ENCODE measurements at regions not wholly inside any gene's neighbourhood (a gene's known extent, or its start where the extent isn't known, plus 50 kb on each side); places are given as distances from the start of the nearest gene placed in this dataset.

DNA sequence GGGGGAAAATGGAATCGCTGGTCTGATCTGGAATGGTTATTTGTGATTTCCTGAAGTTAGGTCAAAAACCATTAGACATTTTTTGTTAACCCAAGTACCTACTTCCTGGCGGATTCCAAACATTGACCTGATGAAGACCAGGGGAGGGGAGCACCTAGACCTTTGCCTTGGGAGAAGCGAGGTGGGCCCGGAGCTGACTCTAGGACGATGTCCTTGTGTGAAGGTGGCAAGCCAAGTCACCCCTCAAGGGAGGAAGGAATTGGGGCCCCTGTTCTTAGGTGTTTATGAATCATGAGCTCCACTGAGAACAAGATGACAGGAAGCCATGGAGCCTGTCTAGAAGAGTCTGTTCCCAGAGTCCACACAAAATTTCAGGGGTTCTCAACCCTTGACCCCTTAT lies 204.9 kb upstream of the FOXF1 start:
- H3K36me3 ChIP-seq, result no peaks in the 10 kb centered on the region
- no peaks in the 10 kb centered on the region for H3K4me1 ChIP-seq (ENCODE audit: control insufficient read depth in 1 of 2, insufficient read depth in 1 of 2, low read depth in 1 of 2, low read length in 1 of 2)
- H3K27ac ChIP-seq, result no peak overlapping the region
- no peak overlapping the region for H3K4me3 ChIP-seq (ENCODE audit: low read depth in 1 of 2, low read length in 1 of 2)
- TF ChIP-seq, protein P1, sequence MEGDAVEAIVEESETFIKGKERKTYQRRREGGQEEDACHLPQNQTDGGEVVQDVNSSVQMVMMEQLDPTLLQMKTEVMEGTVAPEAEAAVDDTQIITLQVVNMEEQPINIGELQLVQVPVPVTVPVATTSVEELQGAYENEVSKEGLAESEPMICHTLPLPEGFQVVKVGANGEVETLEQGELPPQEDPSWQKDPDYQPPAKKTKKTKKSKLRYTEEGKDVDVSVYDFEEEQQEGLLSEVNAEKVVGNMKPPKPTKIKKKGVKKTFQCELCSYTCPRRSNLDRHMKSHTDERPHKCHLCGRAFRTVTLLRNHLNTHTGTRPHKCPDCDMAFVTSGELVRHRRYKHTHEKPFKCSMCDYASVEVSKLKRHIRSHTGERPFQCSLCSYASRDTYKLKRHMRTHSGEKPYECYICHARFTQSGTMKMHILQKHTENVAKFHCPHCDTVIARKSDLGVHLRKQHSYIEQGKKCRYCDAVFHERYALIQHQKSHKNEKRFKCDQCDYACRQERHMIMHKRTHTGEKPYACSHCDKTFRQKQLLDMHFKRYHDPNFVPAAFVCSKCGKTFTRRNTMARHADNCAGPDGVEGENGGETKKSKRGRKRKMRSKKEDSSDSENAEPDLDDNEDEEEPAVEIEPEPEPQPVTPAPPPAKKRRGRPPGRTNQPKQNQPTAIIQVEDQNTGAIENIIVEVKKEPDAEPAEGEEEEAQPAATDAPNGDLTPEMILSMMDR (IDR thresholded peaks at IDR 0.05), result no peak
- H3K27me3 ChIP-seq, result peaks cover 40% of the 10 kb centered on the region
- H3K9me3 ChIP-seq, result no peaks in the 10 kb centered on the region

DNA sequence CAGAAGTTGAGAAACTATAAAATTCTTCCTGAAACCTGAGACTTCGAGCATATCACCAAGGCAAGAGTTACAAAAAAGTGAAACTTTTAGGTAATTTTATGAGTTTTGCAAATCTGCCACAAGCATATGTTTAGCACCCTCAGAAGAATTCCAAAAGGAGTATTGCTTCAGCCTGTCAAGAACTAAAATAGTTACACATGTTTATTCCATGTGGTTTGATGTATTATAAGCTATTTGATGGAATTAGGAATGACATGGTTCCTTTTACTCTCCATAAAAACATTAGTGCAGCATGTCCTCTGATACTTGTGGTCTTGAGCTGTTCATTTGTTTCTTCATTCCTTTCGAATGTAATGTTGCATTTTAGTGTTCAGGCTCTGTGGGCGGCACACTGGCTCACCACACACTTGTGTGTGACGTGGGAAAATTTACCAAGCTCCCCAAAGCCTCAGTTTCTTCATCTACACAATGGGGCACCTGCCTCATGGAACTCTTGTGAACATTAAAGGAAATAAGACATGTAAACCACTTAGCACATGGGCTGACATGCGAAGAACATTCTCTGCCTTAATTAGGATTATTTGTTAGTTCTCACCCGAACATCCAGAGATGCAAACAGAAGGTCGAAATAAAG lies 204.2 kb upstream of the FOXF1 start:
- no peaks in the 10 kb centered on the region for H3K36me3 ChIP-seq
- no peak overlapping the region for H3K4me3 ChIP-seq (ENCODE audit: low read depth in 1 of 2, low read length in 1 of 2)
- TF ChIP-seq, protein P1 (IDR thresholded peaks at IDR 0.05), result no peak
- no peaks in the 10 kb centered on the region for H3K9me3 ChIP-seq
- H3K4me1 ChIP-seq (ENCODE audit: control insufficient read depth in 1 of 2, insufficient read depth in 1 of 2, low read depth in 1 of 2, low read length in 1 of 2), result no peaks in the 10 kb centered on the region
- H3K27me3 ChIP-seq, result peaks cover 34% of the 10 kb centered on the region
- H3K27ac ChIP-seq, result no peak overlapping the region

DNA sequence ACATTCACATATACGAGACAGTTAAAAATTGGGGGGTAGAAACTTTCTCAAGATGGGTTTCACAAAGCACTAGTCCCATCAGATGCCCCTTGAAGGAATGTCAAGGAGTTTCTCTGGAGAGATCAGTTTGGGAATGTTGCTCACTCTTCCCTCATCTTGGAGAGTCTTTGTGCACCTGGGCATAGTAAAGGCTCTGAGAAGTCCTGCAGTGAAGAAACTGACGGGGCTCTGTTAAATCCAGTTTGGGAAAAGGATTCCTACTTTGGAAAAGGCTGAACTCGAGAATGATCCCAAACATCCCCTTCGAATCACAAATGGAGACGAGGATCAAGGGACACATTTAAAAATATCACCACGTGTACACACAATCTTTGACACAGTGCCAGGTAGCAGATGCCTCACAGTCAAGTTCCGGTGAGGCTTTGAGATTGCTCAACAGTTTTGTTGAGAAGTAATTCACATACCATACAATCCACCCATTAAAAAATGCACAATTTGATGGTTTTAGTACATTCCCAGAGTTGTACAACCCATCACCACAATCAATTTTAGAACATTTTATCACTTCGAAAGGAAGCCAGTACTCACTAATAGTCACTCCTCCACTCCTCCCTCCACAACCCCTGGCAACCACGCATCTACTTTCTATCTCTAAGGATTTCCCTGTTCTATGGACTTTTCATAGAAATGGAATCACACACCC lies 203.4 kb upstream of the FOXF1 start:
- H3K27ac ChIP-seq, result no peak overlapping the region
- H3K9me3 ChIP-seq, result no peaks in the 10 kb centered on the region
- no peaks in the 10 kb centered on the region for H3K36me3 ChIP-seq
- TF ChIP-seq, protein P1 (IDR thresholded peaks at IDR 0.05), result no peak
- H3K4me1 ChIP-seq (ENCODE audit: control insufficient read depth in 1 of 2, insufficient read depth in 1 of 2, low read depth in 1 of 2, low read length in 1 of 2), result no peaks in the 10 kb centered on the region
- no peak overlapping the region for H3K4me3 ChIP-seq (ENCODE audit: low read depth in 1 of 2, low read length in 1 of 2)
- H3K27me3 ChIP-seq, result peaks cover 25% of the 10 kb centered on the region

DNA sequence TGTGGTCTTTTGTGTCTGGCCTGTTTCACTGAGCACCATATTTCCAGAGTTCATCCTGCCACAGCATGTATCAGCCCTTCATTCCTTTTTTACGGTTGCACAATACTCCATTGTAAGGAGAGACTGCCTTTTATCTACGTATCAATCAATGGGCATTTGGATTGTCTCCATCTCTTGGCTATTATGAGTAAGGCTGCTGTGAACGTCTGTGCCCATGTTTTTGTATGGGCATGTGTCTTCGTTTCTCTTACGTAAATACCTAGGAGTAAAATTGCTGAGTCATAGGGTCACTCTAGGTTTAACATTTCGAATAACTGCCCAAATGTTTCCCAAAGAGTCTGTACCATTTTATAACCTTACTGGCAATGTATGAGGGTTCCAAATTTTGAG lies 202.8 kb upstream of the FOXF1 start:
- Histone ChIP-seq H3K4me3 (ENCODE audit: low read depth in 1 of 2, low read length in 1 of 2) (no peak overlapping the region), H3K36me3 (no peaks in the 10 kb centered on the region), H3K4me1 (ENCODE audit: control insufficient read depth in 1 of 2, insufficient read depth in 1 of 2, low read depth in 1 of 2, low read length in 1 of 2) (no peaks in the 10 kb centered on the region), H3K9me3 (no peaks in the 10 kb centered on the region), H3K27ac (no peak overlapping the region), H3K27me3 (peaks cover 20% of the 10 kb centered on the region)
- TF ChIP-seq, protein P1 (IDR thresholded peaks at IDR 0.05), result no peak

DNA sequence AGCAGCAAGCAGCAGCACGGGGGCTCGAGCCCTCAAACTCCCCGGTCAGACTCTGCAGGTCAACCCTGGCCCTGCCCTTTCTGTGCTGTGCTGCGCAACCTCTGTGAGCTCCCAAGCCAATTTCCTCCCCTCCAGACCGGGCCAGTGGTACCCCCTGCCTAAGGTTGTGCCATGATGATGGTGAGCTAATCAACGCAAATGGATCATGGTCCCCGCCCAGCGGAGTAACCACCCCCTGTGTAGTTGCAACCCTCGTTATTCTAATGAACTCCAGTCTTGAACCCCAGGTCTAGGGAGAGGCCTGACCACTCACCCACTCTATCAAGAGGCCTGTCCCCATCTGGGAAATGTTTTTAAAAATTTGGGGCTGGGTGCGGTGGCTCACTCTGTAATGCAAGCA lies 201.8 kb upstream of the FOXF1 start:
- Histone ChIP-seq H3K27ac (no peak overlapping the region), H3K4me1 (ENCODE audit: control insufficient read depth in 1 of 2, insufficient read depth in 1 of 2, low read depth in 1 of 2, low read length in 1 of 2) (no peaks in the 10 kb centered on the region), H3K27me3 (peaks cover 18% of the 10 kb centered on the region), H3K9me3 (no peaks in the 10 kb centered on the region), H3K36me3 (no peaks in the 10 kb centered on the region), H3K4me3 (ENCODE audit: low read depth in 1 of 2, low read length in 1 of 2) (no peak overlapping the region)
- TF ChIP-seq, protein P1 (IDR thresholded peaks at IDR 0.05), result no peak

Measured in neutrophil (primary cell).